Sigmoid colon (tissue), 4 donors: ENCODE measurements at regions not wholly inside any gene's neighbourhood (a gene's known extent, or its start where the extent isn't known, plus 50 kb on each side); places are given as distances from the start of the nearest gene placed in this dataset.

Source experiments
- EP300 ChIP-seq, 4 donors: sonication (generic); formaldehyde crosslinking; IDR thresholded peaks; one replicate each; pipeline ENCODE4 v1.6.1; 2017; ENCODE audit warnings: antibody characterized with exemption in 4 of 4
- POLR2A ChIP-seq, 2 donors: fragments of 450-650 bp; IDR thresholded peaks; one replicate each; pipeline ENCODE4 v1.6.1; 2016; ENCODE audit warnings: antibody characterized with exemption in 2 of 2, mild to moderate bottlenecking in 2 of 2, moderate library complexity in 2 of 2
- POLR2AphosphoS5 ChIP-seq, 4 donors: sonication (generic); formaldehyde crosslinking; IDR thresholded peaks; one replicate each; pipeline ENCODE4 v1.6.1; 2017; ENCODE audit warnings: antibody characterized with exemption in 4 of 4
- TF ChIP-seq, protein P1 (sequence below), 4 experiments: fragments of 450-650 bp in 3 of 4; fragments of 200-600 bp in 1 of 4; IDR thresholded peaks; one replicate each; pipeline ENCODE4 v1.5.1; 2016 to 2019; ENCODE audit warnings: antibody characterized with exemption in 4 of 4, mild to moderate bottlenecking in 3 of 4, moderate library complexity in 2 of 4

DNA sequence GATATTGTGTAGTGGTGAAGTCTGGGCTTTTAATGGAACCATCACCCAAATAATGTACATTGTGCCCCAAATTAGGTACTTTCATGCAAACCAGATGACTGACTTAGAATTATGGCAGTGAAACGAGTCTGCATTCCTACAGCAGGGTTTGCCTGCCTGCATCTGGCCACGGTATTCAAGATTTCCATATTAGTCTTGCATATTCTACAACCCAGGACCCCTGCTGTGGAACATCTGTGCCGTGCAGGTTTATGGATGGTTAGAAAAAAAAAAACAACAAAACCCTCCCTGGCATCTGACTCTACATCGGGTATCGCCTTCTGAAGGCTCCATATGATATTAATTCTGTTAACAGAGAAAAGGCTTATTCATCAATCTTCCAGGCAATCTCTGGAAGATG is 394.8 kb downstream of the DCDC2C start:
- TF ChIP-seq, protein P1, sequence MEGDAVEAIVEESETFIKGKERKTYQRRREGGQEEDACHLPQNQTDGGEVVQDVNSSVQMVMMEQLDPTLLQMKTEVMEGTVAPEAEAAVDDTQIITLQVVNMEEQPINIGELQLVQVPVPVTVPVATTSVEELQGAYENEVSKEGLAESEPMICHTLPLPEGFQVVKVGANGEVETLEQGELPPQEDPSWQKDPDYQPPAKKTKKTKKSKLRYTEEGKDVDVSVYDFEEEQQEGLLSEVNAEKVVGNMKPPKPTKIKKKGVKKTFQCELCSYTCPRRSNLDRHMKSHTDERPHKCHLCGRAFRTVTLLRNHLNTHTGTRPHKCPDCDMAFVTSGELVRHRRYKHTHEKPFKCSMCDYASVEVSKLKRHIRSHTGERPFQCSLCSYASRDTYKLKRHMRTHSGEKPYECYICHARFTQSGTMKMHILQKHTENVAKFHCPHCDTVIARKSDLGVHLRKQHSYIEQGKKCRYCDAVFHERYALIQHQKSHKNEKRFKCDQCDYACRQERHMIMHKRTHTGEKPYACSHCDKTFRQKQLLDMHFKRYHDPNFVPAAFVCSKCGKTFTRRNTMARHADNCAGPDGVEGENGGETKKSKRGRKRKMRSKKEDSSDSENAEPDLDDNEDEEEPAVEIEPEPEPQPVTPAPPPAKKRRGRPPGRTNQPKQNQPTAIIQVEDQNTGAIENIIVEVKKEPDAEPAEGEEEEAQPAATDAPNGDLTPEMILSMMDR (IDR thresholded peaks at IDR 0.05): no peak
- TF ChIP-seq POLR2A (IDR thresholded peaks at IDR 0.05) (no peak), POLR2AphosphoS5 (IDR thresholded peaks at IDR 0.05) (no peak), EP300 (IDR thresholded peaks at IDR 0.05) (no peak)
